H9 (cell line): ENCODE measurements at regions not wholly inside any gene's neighbourhood (a gene's known extent, or its start where the extent isn't known, plus 50 kb on each side); places are given as distances from the start of the nearest gene placed in this dataset.

ENCODE experiments used
- DNase-seq: peaks from one replicate; pipeline ENCODE4 v3.0.0-alpha.2; 2017
- H2AFZ ChIP-seq: one replicate; pipeline ENCODE4 v1.6.1; 2013; ENCODE audit warnings: mild to moderate bottlenecking, low read length, control low read depth, moderate library complexity
- H2AK5ac ChIP-seq: 2 replicates; pipeline ENCODE4 v1.6.1; 2013; ENCODE audit warnings: low read length, control low read depth, mixed read lengths; ENCODE audit not compliant: insufficient read length
- H2BK120ac ChIP-seq: one replicate; pipeline ENCODE4 v1.6.1; 2013; ENCODE audit warnings: low read depth, mild to moderate bottlenecking, low read length, control low read depth, inconsistent platforms; ENCODE audit not compliant: poor library complexity, severe bottlenecking
- H2BK12ac ChIP-seq: 2 replicates; pipeline ENCODE4 v1.6.1; 2013; ENCODE audit warnings: low read length, control low read depth, mixed read lengths, low read depth; ENCODE audit not compliant: insufficient read length
- H2BK15ac ChIP-seq: 2 replicates; pipeline ENCODE4 v1.6.1; 2013; ENCODE audit warnings: low read depth, low read length, control low read depth
- H2BK20ac ChIP-seq: one replicate; pipeline ENCODE4 v1.6.1; 2013; ENCODE audit warnings: low read depth, mild to moderate bottlenecking, low read length, control low read depth, inconsistent platforms; ENCODE audit not compliant: poor library complexity, severe bottlenecking
- H2BK5ac ChIP-seq: 2 replicates; pipeline ENCODE4 v1.6.1; 2013; ENCODE audit warnings: low read length, control low read depth, mixed read lengths; ENCODE audit not compliant: insufficient read length
- H3K14ac ChIP-seq: 2 replicates; pipeline ENCODE4 v1.6.1; 2013; ENCODE audit warnings: low read length, control low read depth; ENCODE audit not compliant: insufficient read depth
- H3K18ac ChIP-seq: 2 replicates; pipeline ENCODE4 v1.6.1; 2013; ENCODE audit warnings: low read depth, mild to moderate bottlenecking, mixed read lengths, low read length, control low read depth; ENCODE audit not compliant: insufficient read length
- H3K23ac ChIP-seq: 2 replicates; pipeline ENCODE4 v1.6.1; 2013; ENCODE audit warnings: low read length, control low read depth, mixed read lengths, low read depth; ENCODE audit not compliant: insufficient read length
- H3K23me2 ChIP-seq: 2 replicates; pipeline ENCODE4 v1.6.1; 2013; ENCODE audit warnings: low read depth, mild to moderate bottlenecking, mixed read lengths, low read length, control low read depth; ENCODE audit not compliant: insufficient read length, poor library complexity, severe bottlenecking
- H3K27ac ChIP-seq: 2 replicates; pipeline ENCODE4 v1.5.1; 2013; ENCODE audit warnings: low read length, control low read depth, mixed read lengths, low read depth; ENCODE audit not compliant: insufficient read length
- H3K27me3 ChIP-seq: 2 replicates; pipeline ENCODE4 v1.6.1; 2013; ENCODE audit warnings: low read length, control low read depth, inconsistent platforms; ENCODE audit not compliant: insufficient read depth
- H3K4ac ChIP-seq: 2 replicates; pipeline ENCODE4 v1.6.1; 2013; ENCODE audit warnings: low read depth, mild to moderate bottlenecking, control low read depth, inconsistent platforms, low read length, moderate library complexity
- H3K4me1 ChIP-seq: 2 replicates; pipeline ENCODE4 v1.6.1; 2013; ENCODE audit warnings: low read length, control low read depth, inconsistent platforms; ENCODE audit not compliant: insufficient read depth
- H3K4me2 ChIP-seq: 2 replicates; pipeline ENCODE4 v1.6.1; 2013; ENCODE audit warnings: low read length, control low read depth, mixed read lengths; ENCODE audit not compliant: insufficient read length, insufficient read depth
- H3K56ac ChIP-seq: 2 replicates; pipeline ENCODE4 v1.6.1; 2013; ENCODE audit warnings: low read depth, mild to moderate bottlenecking, mixed read lengths, low read length, control low read depth; ENCODE audit not compliant: insufficient read length
- H3K79me1 ChIP-seq: 2 replicates; pipeline ENCODE4 v1.6.1; 2013; ENCODE audit warnings: low read depth, mild to moderate bottlenecking, moderate library complexity, low read length, control low read depth, inconsistent platforms; ENCODE audit not compliant: insufficient read depth, poor library complexity, severe bottlenecking
- H3K79me2 ChIP-seq: 2 replicates; pipeline ENCODE4 v1.6.1; 2013; ENCODE audit warnings: low read length, control low read depth, inconsistent platforms; ENCODE audit not compliant: insufficient read depth
- H3K9ac ChIP-seq: 2 replicates; pipeline ENCODE4 v1.6.1; 2013; ENCODE audit warnings: low read length, control low read depth, mixed read lengths; ENCODE audit not compliant: insufficient read length; ENCODE audit errors: extremely low read depth
- H3K9me3 ChIP-seq: one replicate; pipeline ENCODE4 v1.6.1; 2013; ENCODE audit warnings: low read depth, low read length, inconsistent platforms; ENCODE audit not compliant: control insufficient read depth
- H3T11ph ChIP-seq: one replicate; pipeline ENCODE4 v1.6.1; 2013; ENCODE audit warnings: mild to moderate bottlenecking, low read length, control low read depth, inconsistent platforms
- H4K20me1 ChIP-seq: one replicate; pipeline ENCODE4 v1.6.1; 2013; ENCODE audit not compliant: control insufficient read depth, insufficient read length, insufficient read depth
- H4K5ac ChIP-seq: 2 replicates; pipeline ENCODE4 v1.6.1; 2013; ENCODE audit warnings: low read depth, mild to moderate bottlenecking, mixed read lengths, low read length, control low read depth; ENCODE audit not compliant: insufficient read length
- H4K8ac ChIP-seq: replicated peaks from 2 replicates; pipeline ENCODE4 v1.6.1; 2013; ENCODE audit warnings: low read length, control low read depth, mixed read lengths, low read depth; ENCODE audit not compliant: insufficient read length
- H4K91ac ChIP-seq: 2 replicates; pipeline ENCODE4 v1.6.1; 2013; ENCODE audit warnings: low read depth, mild to moderate bottlenecking, moderate library complexity, mixed read lengths, low read length, control low read depth; ENCODE audit not compliant: insufficient read length
- H3K27ac Mint-ChIP-seq, 3 experiments: 2 replicates in 2 of 3; 3 replicates in 1 of 3; pipeline ENCODE4 v1.8.0; 2020 to 2021; ENCODE audit warnings: mixed read lengths in 3 of 3, mild to moderate bottlenecking in 1 of 3, moderate library complexity in 1 of 3
- H3K27me3 Mint-ChIP-seq: 2 replicates; pipeline ENCODE4 v1.8.0; 2021; ENCODE audit warnings: low read depth, mild to moderate bottlenecking, moderate library complexity, mixed read lengths
- H3K36me3 Mint-ChIP-seq, 3 experiments: 2 replicates in 2 of 3; 3 replicates in 1 of 3; pipeline ENCODE4 v1.8.0; 2020 to 2021; ENCODE audit warnings: low read depth in 3 of 3, mixed read lengths in 3 of 3; ENCODE audit not compliant: insufficient read depth in 1 of 3
- H3K4me1 Mint-ChIP-seq, 2 experiments: 2 replicates each; pipeline ENCODE4 v1.8.0; 2020; ENCODE audit warnings: mixed read lengths in 2 of 2
- H3K4me3 Mint-ChIP-seq, 2 experiments: 2 replicates in 1 of 2; 3 replicates in 1 of 2; pipeline ENCODE4 v1.8.0; 2020 to 2021; ENCODE audit warnings: mild to moderate bottlenecking in 2 of 2, mixed read lengths in 2 of 2, moderate library complexity in 1 of 2
- H3K9me3 Mint-ChIP-seq, 2 experiments: 2 replicates in 1 of 2; 3 replicates in 1 of 2; pipeline ENCODE4 v1.8.0; 2020; ENCODE audit warnings: mild to moderate bottlenecking in 2 of 2, mixed read lengths in 2 of 2, moderate library complexity in 1 of 2
- CTCF ChIP-seq: fragments of 200-600 bp; sonication (generic); conservative IDR thresholded peaks from 3 replicates; pipeline ENCODE4 v1.8.0; 2021; ENCODE audit warnings: antibody characterized with exemption, mild to moderate bottlenecking
- WGBS: extraction: QIAGEN DNeasy Blood & Tissue Kit; methylation state at CpG from one replicate; pipeline ENCODE4 v1.1.7; 2013; ENCODE audit warnings: missing lambda C conversion rate, low lambda C conversion rate, mixed read lengths; ENCODE audit not compliant: insufficient read length; ENCODE audit errors: extremely low coverage; 5-methylcytosine and 5-hydroxymethylcytosine counted together

- Mint-ChIP-seq H3K27ac (no peak overlapping the region), H3K36me3 (no peaks in the 10 kb centered on the region), H3K27me3 (no peaks in the 10 kb centered on the region; the same call in 1 of the 2 replicates), H3K9me3 (no peaks in the 10 kb centered on the region), H3K4me1 (peaks cover 13 to 41% of the 10 kb centered on the region in 2 experiments), H3K4me3 (no peak overlapping the region)
- DNase-seq = no peak
- no peak overlapping the region for H4K8ac ChIP-seq
- no peak overlapping the region for H3K4me2 ChIP-seq
- H2BK5ac ChIP-seq = no peak overlapping the region
- H4K5ac ChIP-seq = no peak overlapping the region
- no peak overlapping the region for H2AFZ ChIP-seq
- peaks cover 10% of the 10 kb centered on the region; the same call in 1 of the 2 replicates for H3K4me1 ChIP-seq
- H3K9me3 ChIP-seq = no peaks in the 10 kb centered on the region
- H4K91ac ChIP-seq = no peak overlapping the region
- H2BK20ac ChIP-seq = no peak overlapping the region
- TF ChIP-seq CTCF = no peak
- WGBS = no CpG with 5 or more reads among the region's 2 CpGs
- no peaks in the 10 kb centered on the region for H3K79me2 ChIP-seq
- no peak overlapping the region for H2AK5ac ChIP-seq
- H3K27ac ChIP-seq = no peak overlapping the region
- H3K4ac ChIP-seq = no peak overlapping the region
- H3K18ac ChIP-seq = no peak overlapping the region
- H3K23me2 ChIP-seq = no peaks in the 10 kb centered on the region
- H4K20me1 ChIP-seq = no peaks in the 10 kb centered on the region
- H3T11ph ChIP-seq = no peak overlapping the region
- H2BK12ac ChIP-seq = no peak overlapping the region
- no peak overlapping the region for H2BK15ac ChIP-seq
- H3K27me3 ChIP-seq = no peaks in the 10 kb centered on the region
- H3K79me1 ChIP-seq = no peaks in the 10 kb centered on the region
- H3K23ac ChIP-seq = no peak overlapping the region
- no peak overlapping the region for H3K56ac ChIP-seq
- no peak overlapping the region for H3K9ac ChIP-seq
- no peak overlapping the region for H2BK120ac ChIP-seq
- no peak overlapping the region for H3K14ac ChIP-seq
These were observed 121.4 kb upstream of the PLEKHA5 start for GRCh38 chr12:19008102-19008501.
